H1 (cell line): ENCODE measurements at regions not wholly inside any gene's neighbourhood (a gene's known extent, or its start where the extent isn't known, plus 50 kb on each side); places are given as distances from the start of the nearest gene placed in this dataset.

ENCODE experiments used
- CTCF ChIA-PET: fragments of 300-600 bp; sonication (Branson Sonifier 250); formaldehyde crosslinking; loops from one replicate; lab custom pipeline; 2021; ENCODE audit not compliant: partially characterized antibody; lab: Charles Lee
- POLR2A ChIA-PET: fragments of 300-600 bp; sonication (Branson Sonifier 250); formaldehyde crosslinking; loops from one replicate; lab custom pipeline; 2021; ENCODE audit warnings: inconsistent platforms; ENCODE audit not compliant: partially characterized antibody; lab: Charles Lee
- DNase-seq, 2 experiments: peaks; one replicate each; pipeline versions ENCODE4 v3.0.0 to v3.0.0-alpha.2; 2010 to 2022; ENCODE audit warnings: low spot score in 2 of 2, low read depth in 1 of 2, mixed read lengths in 1 of 2
- FAIRE-seq: peaks from 2 replicates; lab custom pipeline; 2011; peaks lifted over from hg19 to GRCh38; lab: Jason Lieb, UNC
- H2AFZ ChIP-seq: 2 replicates; pipeline ENCODE4 v1.8.1; 2012; ENCODE audit warnings: low read length, inconsistent platforms
- H2AK5ac ChIP-seq: 2 replicates; pipeline ENCODE4 v1.6.1; 2013; ENCODE audit warnings: low read depth, low read length
- H2BK120ac ChIP-seq: replicated peaks from 2 replicates; pipeline ENCODE3; 2013; ENCODE audit warnings: low read depth, low read length, inconsistent platforms
- H2BK12ac ChIP-seq: 2 replicates; pipeline ENCODE4 v1.6.1; 2013; ENCODE audit warnings: low read depth, low read length
- H2BK15ac ChIP-seq: 2 replicates; pipeline ENCODE4 v1.6.1; 2013; ENCODE audit warnings: low read length
- H2BK20ac ChIP-seq: 2 replicates; pipeline ENCODE4 v1.6.1; 2013; ENCODE audit warnings: low read length
- H2BK5ac ChIP-seq: 2 replicates; pipeline ENCODE4 v1.6.1; 2013; ENCODE audit warnings: low read depth, low read length
- H3K14ac ChIP-seq: 2 replicates; pipeline ENCODE4 v1.6.1; 2013; ENCODE audit warnings: inconsistent platforms; ENCODE audit not compliant: insufficient read length
- H3K18ac ChIP-seq: 2 replicates; pipeline ENCODE4 v1.6.1; 2013; ENCODE audit warnings: low read length; ENCODE audit errors: extremely low read depth
- H3K23ac ChIP-seq: 2 replicates; pipeline ENCODE4 v1.6.1; 2013; ENCODE audit warnings: inconsistent platforms; ENCODE audit not compliant: insufficient read length
- H3K23me2 ChIP-seq: 2 replicates; pipeline ENCODE4 v1.6.1; 2013; ENCODE audit warnings: low read depth, low read length
- H3K27ac ChIP-seq: 2 replicates; pipeline ENCODE4 v1.6.1; 2011; ENCODE audit warnings: low read depth, low read length, inconsistent platforms
- H3K27me3 ChIP-seq, 4 experiments: replicated peaks in 1 of 4; 1 replicate in 1 of 4; 2 replicates in 3 of 4; pipeline versions ENCODE4 v1.6.1 to v1.8.1; 2011 to 2013; ENCODE audit warnings: low read length in 3 of 4, mild to moderate bottlenecking in 3 of 4, inconsistent platforms in 2 of 4, mixed read lengths in 2 of 4, moderate library complexity in 1 of 4; ENCODE audit not compliant: control insufficient read depth in 3 of 4, insufficient read depth in 3 of 4; ENCODE audit errors: extremely low read depth in 1 of 4
- H3K36me3 ChIP-seq, 4 experiments: 2 replicates each; pipeline versions ENCODE4 v1.6.1 to v1.8.1; 2011 to 2013; ENCODE audit warnings: mild to moderate bottlenecking in 4 of 4, low read length in 3 of 4, moderate library complexity in 2 of 4, control low read depth in 1 of 4, inconsistent platforms in 1 of 4; ENCODE audit not compliant: insufficient read depth in 4 of 4, control insufficient read depth in 2 of 4
- H3K4ac ChIP-seq: replicated peaks from 2 replicates; pipeline ENCODE3; 2013; ENCODE audit warnings: low read length, low read depth, mixed read lengths, inconsistent platforms; ENCODE audit not compliant: insufficient read length
- H3K4me1 ChIP-seq, 4 experiments: replicated peaks in 1 of 4; 1 replicate in 1 of 4; 2 replicates in 3 of 4; pipeline versions ENCODE4 v1.6.1 to v1.8.1; 2011 to 2013; ENCODE audit warnings: low read length in 3 of 4, inconsistent platforms in 2 of 4, mixed read lengths in 1 of 4; ENCODE audit not compliant: insufficient read depth in 4 of 4, control insufficient read depth in 3 of 4
- H3K4me2 ChIP-seq, 2 experiments: 2 replicates each; pipeline versions ENCODE4 v1.6.1 to v1.8.1; 2011 to 2013; ENCODE audit warnings: low read depth in 2 of 2, low read length in 2 of 2, control low read depth in 1 of 2, inconsistent platforms in 1 of 2, mild to moderate bottlenecking in 1 of 2; ENCODE audit not compliant: insufficient read depth in 1 of 2
- H3K4me3 ChIP-seq, 4 experiments: fragments of 200-600, 300-600 bp in 1 of 4; sonication (generic), shearing (Covaris generic), sonication (Bioruptor Twin) in 1 of 4; 2 replicates each; pipeline versions ENCODE4 v1.5.1 to v1.8.1; 2011 to 2016; ENCODE audit warnings: low read length in 4 of 4, low read depth in 3 of 4, control low read depth in 2 of 4, inconsistent platforms in 2 of 4, mild to moderate bottlenecking in 2 of 4, mixed read lengths in 1 of 4, moderate library complexity in 1 of 4; ENCODE audit not compliant: insufficient read depth in 2 of 4; ENCODE audit errors: extremely low read depth in 1 of 4
- H3K56ac ChIP-seq: replicated peaks from 2 replicates; pipeline ENCODE3; 2013; ENCODE audit warnings: low read depth, mild to moderate bottlenecking, mixed read lengths, low read length, inconsistent platforms; ENCODE audit not compliant: insufficient read length
- H3K79me1 ChIP-seq: 2 replicates; pipeline ENCODE4 v1.6.1; 2013; ENCODE audit warnings: low read depth, low read length, control low read depth
- H3K79me2 ChIP-seq, 2 experiments: 2 replicates each; pipeline versions ENCODE4 v1.6.1 to v1.8.1; 2012 to 2013; ENCODE audit warnings: low read length in 2 of 2, mild to moderate bottlenecking in 2 of 2, inconsistent platforms in 1 of 2; ENCODE audit not compliant: insufficient read depth in 2 of 2, control insufficient read depth in 1 of 2
- H3K9ac ChIP-seq, 4 experiments: replicated peaks in 1 of 4; 1 replicate in 1 of 4; 2 replicates in 3 of 4; pipeline versions ENCODE4 v1.6.1 to v1.8.1; 2011 to 2013; ENCODE audit warnings: low read depth in 3 of 4, low read length in 3 of 4, control low read depth in 2 of 4, mild to moderate bottlenecking in 2 of 4, moderate library complexity in 2 of 4, inconsistent platforms in 1 of 4; ENCODE audit errors: extremely low read depth in 1 of 4
- H3K9me3 ChIP-seq, 2 experiments: 2 replicates each; pipeline versions ENCODE4 v1.6.1 to v1.8.1; 2012 to 2013; ENCODE audit warnings: mild to moderate bottlenecking in 2 of 2, moderate library complexity in 2 of 2, control low read depth in 1 of 2, inconsistent platforms in 1 of 2, low read depth in 1 of 2, low read length in 1 of 2, mixed read lengths in 1 of 2; ENCODE audit not compliant: insufficient read depth in 2 of 2
- H4K20me1 ChIP-seq, 2 experiments: replicated peaks in 1 of 2; 2 replicates each; pipeline versions ENCODE3 to v1.8.1; 2011 to 2013; ENCODE audit warnings: inconsistent platforms in 2 of 2, low read length in 2 of 2, mild to moderate bottlenecking in 1 of 2; ENCODE audit not compliant: insufficient read depth in 2 of 2, control insufficient read depth in 1 of 2
- H4K5ac ChIP-seq: 2 replicates; pipeline ENCODE4 v1.6.1; 2013; ENCODE audit warnings: low read length, low read depth, mixed read lengths, inconsistent platforms; ENCODE audit not compliant: insufficient read length
- H4K8ac ChIP-seq: 2 replicates; pipeline ENCODE4 v1.8.0; 2013; ENCODE audit warnings: mild to moderate bottlenecking, moderate library complexity, low read length, inconsistent platforms; ENCODE audit not compliant: insufficient read depth; ENCODE audit errors: extremely low read depth
- H4K91ac ChIP-seq: replicated peaks from 2 replicates; pipeline ENCODE3; 2013; ENCODE audit warnings: low read length, mixed read lengths, inconsistent platforms; ENCODE audit not compliant: insufficient read length
- CHD1 ChIP-seq: IDR thresholded peaks from 2 replicates; pipeline ENCODE4 v1.6.1; 2012; ENCODE audit warnings: low read depth, low read length, improper control_type of control experiment
- RBBP5 ChIP-seq: IDR thresholded peaks from 2 replicates; pipeline ENCODE4 v1.7.1; 2012; ENCODE audit warnings: low read depth, mild to moderate bottlenecking, inconsistent platforms, low read length, moderate library complexity, borderline replicate concordance
- WGBS, 2 experiments: shearing (Covaris generic) in 1 of 2; methylation state at CpG; one replicate each; pipeline versions ENCODE4 v1.1.6 to v1.1.7; 2013 to 2015; ENCODE audit warnings: low lambda C conversion rate in 2 of 2, mixed read lengths in 2 of 2, inconsistent platforms in 1 of 2, low coverage in 1 of 2, missing lambda C conversion rate in 1 of 2; ENCODE audit not compliant: insufficient replicate concordance in 2 of 2, insufficient coverage in 1 of 2, insufficient read length in 1 of 2; ENCODE audit errors: extremely low coverage in 1 of 2, missing lambda C conversion rate in 1 of 2; 5-methylcytosine and 5-hydroxymethylcytosine counted together

DNA sequence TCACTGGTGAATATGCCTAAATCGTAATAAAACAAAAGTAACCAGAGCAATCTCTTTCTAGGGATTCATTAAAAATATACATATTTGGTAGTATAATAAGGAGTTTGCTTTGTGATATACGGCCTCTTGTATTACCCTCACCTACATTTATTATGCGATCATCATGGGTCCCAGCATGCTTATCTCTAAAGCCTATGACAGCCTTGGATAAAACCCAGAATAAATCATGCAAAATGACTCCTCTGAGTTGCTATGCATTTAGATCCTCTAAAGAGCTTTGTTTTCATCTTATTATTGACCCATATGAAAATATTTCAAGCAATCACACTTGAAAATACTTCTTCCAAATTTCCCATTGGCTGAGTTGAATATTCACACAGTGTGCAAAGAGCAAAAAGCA is 432.3 kb downstream of the SUCLG1 start:
- no peak overlapping the region for H4K8ac ChIP-seq
- no peak overlapping the region for H3K4ac ChIP-seq
- WGBS, 2 experiments: 89% methylated on average over 3 of the region's 3 CpGs; no CpG with 5 or more reads in 1 of the 2 experiments
- DNase-seq (no peak), FAIRE-seq (no peak)
- no peaks in the 10 kb centered on the region for H3K79me2 ChIP-seq
- H4K5ac ChIP-seq: no peak overlapping the region
- no peak overlapping the region for H2AFZ ChIP-seq
- H2BK15ac ChIP-seq: no peak overlapping the region
- H3K4me1 ChIP-seq: no peaks in the 10 kb centered on the region
- H3K27ac ChIP-seq: no peak overlapping the region
- POLR2A ChIA-PET: no interaction called here
- no peak overlapping the region for H2BK12ac ChIP-seq
- no peak overlapping the region for H2BK20ac ChIP-seq
- H2BK120ac ChIP-seq: no peak overlapping the region
- H3K4me3 ChIP-seq: no peak overlapping the region
- H2BK5ac ChIP-seq: no peak overlapping the region
- H3K4me2 ChIP-seq: no peak overlapping the region
- no peak overlapping the region for H3K23ac ChIP-seq
- no peak overlapping the region for H3K56ac ChIP-seq
- CTCF ChIA-PET: no interaction called here
- H4K91ac ChIP-seq: no peak overlapping the region
- H2AK5ac ChIP-seq: no peak overlapping the region
- no peaks in the 10 kb centered on the region for H3K27me3 ChIP-seq
- H4K20me1 ChIP-seq: no peaks in the 10 kb centered on the region
- no peaks in the 10 kb centered on the region for H3K23me2 ChIP-seq
- no peaks in the 10 kb centered on the region for H3K79me1 ChIP-seq
- H3K9me3 ChIP-seq: no peaks in the 10 kb centered on the region
- H3K14ac ChIP-seq: no peak overlapping the region
- H3K36me3 ChIP-seq: no peaks in the 10 kb centered on the region
- no peak for TF ChIP-seq RBBP5
- TF ChIP-seq CHD1: no peak
- H3K18ac ChIP-seq: no peak overlapping the region
- no peak overlapping the region for H3K9ac ChIP-seq
